Esophagus (tissue), 2 donors: ENCODE measurements at regions not wholly inside any gene's neighbourhood (a gene's known extent, or its start where the extent isn't known, plus 50 kb on each side); places are given as distances from the start of the nearest gene placed in this dataset.

ENCODE experiments used
- H3K27ac ChIP-seq, 2 donors: one replicate each; pipeline ENCODE4 v1.5.1; 2013; ENCODE audit warnings: low read depth in 2 of 2, mild to moderate bottlenecking in 2 of 2, inconsistent platforms in 1 of 2, low read length in 1 of 2, moderate library complexity in 1 of 2
- H3K27me3 ChIP-seq, 2 donors: one replicate each; pipeline ENCODE4 v1.6.1; 2013; ENCODE audit warnings: low read length in 2 of 2, control low read depth in 1 of 2, mild to moderate bottlenecking in 1 of 2; ENCODE audit not compliant: insufficient read depth in 2 of 2, control insufficient read depth in 1 of 2
- H3K36me3 ChIP-seq, 2 donors: one replicate each; pipeline ENCODE4 v1.6.1; 2013; ENCODE audit warnings: low read length in 1 of 2; ENCODE audit not compliant: control insufficient read depth in 2 of 2, insufficient read depth in 2 of 2
- H3K4me1 ChIP-seq, 2 donors: one replicate each; pipeline ENCODE4 v1.6.1; 2013; ENCODE audit warnings: low read length in 1 of 2; ENCODE audit not compliant: control insufficient read depth in 2 of 2, insufficient read depth in 2 of 2
- H3K4me3 ChIP-seq, 2 donors: one replicate each; pipeline ENCODE4 v1.5.1; 2013; ENCODE audit warnings: low read length in 2 of 2, mild to moderate bottlenecking in 2 of 2, low read depth in 1 of 2, moderate library complexity in 1 of 2
- H3K9me3 ChIP-seq, 2 donors: one replicate each; pipeline ENCODE4 v1.6.1; 2013; ENCODE audit warnings: mild to moderate bottlenecking in 2 of 2, low read depth in 1 of 2, low read length in 1 of 2, moderate library complexity in 1 of 2; ENCODE audit not compliant: control insufficient read depth in 2 of 2, insufficient read depth in 1 of 2
- WGBS, 2 donors: extraction: QIAGEN DNeasy Blood & Tissue Kit; methylation state at CpG; one replicate each; pipeline ENCODE4 v1.1.7; 2013; 5-methylcytosine and 5-hydroxymethylcytosine counted together
- donor health status: healthy with polysubstance abuse.
- donor health status: Bipolar disorder and iron deficiency.

DNA sequence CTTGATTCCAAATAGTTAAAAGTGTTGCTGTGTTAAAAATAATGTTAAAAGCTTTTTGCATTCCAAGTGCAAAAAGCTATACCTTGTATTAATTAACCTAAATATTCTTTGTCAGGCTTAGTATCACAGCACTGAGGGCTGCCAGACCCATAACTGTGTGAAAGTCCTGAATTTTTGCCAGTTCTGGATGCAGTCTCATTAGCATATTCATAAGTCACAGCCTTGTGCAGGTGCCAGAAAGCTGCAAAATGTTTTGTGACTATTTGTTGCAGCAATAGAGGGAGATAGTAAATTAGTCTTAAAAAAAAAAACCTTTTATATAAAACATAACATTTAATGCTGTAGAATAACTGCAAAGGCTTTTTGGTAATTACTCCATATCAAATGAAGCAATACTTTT lies 56.6 kb downstream of the SLITRK1 start:
- Histone ChIP-seq H3K27me3 (no peaks in the 10 kb centered on the region), H3K4me1 (no peaks in the 10 kb centered on the region), H3K36me3 (no peaks in the 10 kb centered on the region), H3K27ac (no peak overlapping the region), H3K9me3 (peaks cover 0 to 8% of the 10 kb centered on the region in 2 donors), H3K4me3 (no peak overlapping the region)

DNA sequence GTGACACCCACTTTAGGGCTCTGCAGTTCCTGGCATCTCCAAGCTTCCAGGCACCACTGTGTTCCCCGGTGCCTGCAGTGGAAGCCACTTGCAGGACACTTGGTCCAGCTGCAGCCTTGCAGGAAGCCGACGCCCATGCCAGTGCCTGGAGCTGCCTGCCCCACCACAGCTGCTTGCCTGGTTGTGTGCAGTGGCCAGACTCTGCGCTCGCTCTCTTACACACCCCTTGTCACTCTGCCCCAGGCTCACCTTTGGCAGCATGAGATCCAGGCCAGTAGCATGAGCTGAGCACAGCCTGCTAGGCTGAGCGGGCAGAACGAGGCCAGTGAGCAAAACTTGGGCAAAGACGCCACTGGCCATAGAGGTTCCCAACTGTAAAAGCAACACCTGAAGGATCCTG lies 57.7 kb downstream of the SLITRK1 start:
- H3K27me3 ChIP-seq: no peaks in the 10 kb centered on the region
- H3K9me3 ChIP-seq: peaks cover 0 to 8% of the 10 kb centered on the region in 2 donors
- 93 to 99% methylated on average over 8 of the region's 8 CpGs for WGBS, 2 donors
- H3K4me3 ChIP-seq: no peak overlapping the region
- H3K27ac ChIP-seq: no peak overlapping the region
- no peaks in the 10 kb centered on the region for H3K36me3 ChIP-seq
- H3K4me1 ChIP-seq: no peaks in the 10 kb centered on the region

- H3K9me3 ChIP-seq: peaks cover 0 to 8% of the 10 kb centered on the region in 2 donors
- no peaks in the 10 kb centered on the region for H3K4me1 ChIP-seq
- no peak overlapping the region for H3K4me3 ChIP-seq
- H3K27ac ChIP-seq: no peak overlapping the region
- H3K27me3 ChIP-seq: no peaks in the 10 kb centered on the region
- no peaks in the 10 kb centered on the region for H3K36me3 ChIP-seq
Observed at GRCh38 chr13:83824120-83824519, 58.2 kb downstream of the SLITRK1 start.

- peaks cover 0 to 8% of the 10 kb centered on the region in 2 donors for H3K9me3 ChIP-seq
- H3K36me3 ChIP-seq: no peaks in the 10 kb centered on the region
- WGBS, 2 donors: 48 to 79% methylated on average over 2 of the region's 2 CpGs
- no peaks in the 10 kb centered on the region for H3K4me1 ChIP-seq
- no peaks in the 10 kb centered on the region for H3K27me3 ChIP-seq
- no peak overlapping the region for H3K27ac ChIP-seq
- H3K4me3 ChIP-seq: no peak overlapping the region
Observed at GRCh38 chr13:83819611-83820010, 62.7 kb downstream of the SLITRK1 start.

DNA sequence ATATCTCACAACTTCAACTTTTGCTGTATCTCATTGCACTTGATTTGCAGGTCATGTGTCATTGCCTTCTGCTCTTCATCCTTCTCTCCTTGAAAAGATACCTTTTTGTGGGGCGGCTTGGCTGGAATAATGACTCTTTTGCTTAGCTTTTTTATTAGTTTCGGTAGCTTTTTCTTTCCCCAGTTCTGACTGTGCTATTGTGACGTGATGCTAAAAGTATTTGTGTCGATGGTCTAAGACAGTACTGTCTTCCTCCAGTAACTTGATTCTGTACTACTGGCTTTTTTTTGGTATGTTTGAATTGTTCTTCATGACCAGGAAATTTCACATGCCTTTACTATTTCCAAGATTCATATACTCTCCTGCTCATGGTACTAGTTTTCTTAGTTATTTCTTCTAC lies 63.1 kb downstream of the SLITRK1 start:
- Histone ChIP-seq H3K27ac (no peak overlapping the region), H3K9me3 (peaks cover 0 to 8% of the 10 kb centered on the region in 2 donors), H3K27me3 (no peaks in the 10 kb centered on the region), H3K4me1 (no peaks in the 10 kb centered on the region), H3K4me3 (no peak overlapping the region), H3K36me3 (no peaks in the 10 kb centered on the region)
- 88 to 92% methylated on average over 4 of the region's 4 CpGs for whole genome bisulfite sequencing, 2 donors

- H3K27ac ChIP-seq: no peak overlapping the region
- WGBS, 2 donors: 71 to 74% methylated on average over 2 of the region's 2 CpGs
Observed at GRCh38 chr13:83816081-83816480, 66.2 kb downstream of the SLITRK1 start.

DNA sequence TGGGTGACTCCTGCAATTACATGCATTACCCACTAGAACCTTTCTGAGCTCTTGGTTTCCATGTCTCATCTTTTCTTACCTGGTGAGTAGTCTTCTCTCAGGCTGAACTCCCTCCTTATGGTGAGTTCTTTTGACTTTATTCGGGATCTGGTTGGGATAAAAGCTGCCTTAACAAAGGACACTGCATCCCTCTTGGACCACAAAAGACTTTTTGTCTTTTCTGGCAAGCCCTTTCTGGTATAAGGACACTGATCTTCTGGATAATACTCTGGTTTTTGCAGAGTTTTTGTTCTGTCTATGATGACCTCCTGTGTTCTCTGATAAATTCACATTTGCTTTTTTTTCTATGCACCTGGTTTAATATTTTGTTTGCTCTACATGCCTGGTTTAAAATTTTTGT lies 66.7 kb downstream of the SLITRK1 start:
- Histone ChIP-seq H3K36me3 (no peaks in the 10 kb centered on the region), H3K4me3 (no peak overlapping the region), H3K27ac (no peak overlapping the region), H3K27me3 (no peaks in the 10 kb centered on the region), H3K9me3 (no peaks in the 10 kb centered on the region), H3K4me1 (no peaks in the 10 kb centered on the region)
- WGBS, 2 donors: 76 to 96% methylated on average over 1 of the region's 1 CpG

More at GRCh38 chr13:83816081-83816480, 66.2 kb downstream of the SLITRK1 start:
- Histone ChIP-seq H3K27me3 (no peaks in the 10 kb centered on the region), H3K36me3 (no peaks in the 10 kb centered on the region), H3K4me1 (no peaks in the 10 kb centered on the region), H3K9me3 (no peaks in the 10 kb centered on the region), H3K4me3 (no peak overlapping the region)

DNA sequence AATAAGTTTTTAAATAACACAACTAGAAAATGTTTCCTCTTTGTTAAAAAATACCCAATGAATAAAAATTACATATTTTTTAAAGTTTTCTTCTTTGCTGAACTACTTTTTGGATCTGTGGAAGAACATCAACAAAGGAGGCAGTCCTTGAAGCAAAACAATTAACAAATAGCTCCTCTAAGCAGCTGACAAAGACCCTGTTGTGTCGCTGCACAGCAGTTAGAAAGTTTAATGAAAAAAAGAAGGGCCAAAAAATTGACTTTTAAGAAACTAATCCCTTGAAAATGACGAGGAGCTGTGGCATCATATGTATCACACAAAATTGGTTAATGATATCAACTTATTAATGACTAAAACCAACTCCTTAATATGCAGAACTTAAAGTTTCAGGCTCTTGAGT lies 72.1 kb downstream of the SLITRK1 start:
- Histone ChIP-seq H3K36me3 (no peaks in the 10 kb centered on the region), H3K27ac (no peak overlapping the region), H3K9me3 (no peaks in the 10 kb centered on the region), H3K4me1 (no peaks in the 10 kb centered on the region), H3K4me3 (no peak overlapping the region), H3K27me3 (no peaks in the 10 kb centered on the region)
- WGBS, 2 donors: 50 to 66% methylated on average over 2 of the region's 2 CpGs

DNA sequence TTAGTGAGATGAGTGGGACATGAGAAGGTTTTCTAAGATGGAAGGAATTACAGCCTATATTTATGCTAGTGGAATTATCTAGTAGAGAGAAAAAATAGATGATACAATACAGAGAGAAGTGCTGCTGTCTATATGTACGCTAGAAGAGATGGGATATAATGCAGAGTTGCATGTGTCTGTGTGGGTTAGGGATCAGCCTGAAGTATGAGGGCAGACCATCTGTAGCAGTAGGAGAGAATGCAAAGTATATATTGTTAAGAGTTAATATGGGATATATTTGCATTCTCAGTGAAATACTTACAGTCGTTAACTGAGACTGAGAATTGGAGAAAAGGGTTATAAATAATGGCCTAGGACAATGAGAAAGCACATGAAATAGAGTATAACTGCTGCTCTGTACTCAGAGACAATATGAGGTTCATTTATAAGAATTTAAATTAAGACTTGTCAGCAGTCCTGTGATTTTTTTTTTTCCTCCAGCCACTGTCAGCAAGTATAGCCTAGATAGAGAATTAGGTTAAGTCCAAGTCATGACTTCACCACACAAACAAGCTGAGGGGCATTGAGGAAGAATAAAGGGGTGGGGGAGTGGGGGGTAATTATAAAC lies 77.8 kb downstream of the SLITRK1 start:
- Histone ChIP-seq H3K27me3 (no peaks in the 10 kb centered on the region), H3K27ac (no peak overlapping the region), H3K36me3 (no peaks in the 10 kb centered on the region), H3K4me1 (no peaks in the 10 kb centered on the region), H3K4me3 (no peak overlapping the region), H3K9me3 (no peaks in the 10 kb centered on the region)
- WGBS, 2 donors: 85 to 87% methylated on average over 2 of the region's 2 CpGs

DNA sequence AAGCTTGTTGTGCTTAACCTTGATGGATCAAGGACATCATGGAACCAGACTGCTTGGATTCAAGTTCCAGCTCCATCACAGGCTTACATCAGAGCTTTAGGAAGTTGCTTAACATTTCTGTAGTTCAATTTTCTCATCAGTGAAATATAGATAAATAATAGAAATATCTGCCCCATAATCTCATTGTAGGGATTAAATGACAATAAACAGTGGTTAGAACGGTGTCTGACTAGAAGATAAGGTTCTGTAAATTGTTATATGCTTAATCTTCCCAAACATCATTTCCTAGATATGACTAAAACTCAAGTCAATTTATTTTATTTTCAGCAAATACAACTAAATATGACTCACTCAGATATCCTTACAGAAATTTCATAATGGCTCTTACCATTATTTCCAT lies 83.5 kb downstream of the SLITRK1 start:
- Histone ChIP-seq H3K27me3 (no peaks in the 10 kb centered on the region), H3K9me3 (no peaks in the 10 kb centered on the region), H3K36me3 (no peaks in the 10 kb centered on the region), H3K4me3 (no peak overlapping the region), H3K27ac (no peak overlapping the region), H3K4me1 (no peaks in the 10 kb centered on the region)
- WGBS, 2 donors: 52 to 62% methylated on average over 1 of the region's 1 CpG
